ENCODE measurements at regions not wholly inside any gene's neighbourhood (a gene's known extent, or its start where the extent isn't known, plus 50 kb on each side); places are given as distances from the start of the nearest gene placed in this dataset.
"Not testable (repeated sequence)": the region's sequence is repeated elsewhere in the genome, so short reads cannot be mapped to it uniquely, and the experiment has no call there.

- no peaks in the 10 kb centered on the region for H3K36me3 Mint-ChIP-seq (ENCODE audit: low read depth)
- H3K9me3 Mint-ChIP-seq = peaks cover 4% of the 10 kb centered on the region
- H3K27ac Mint-ChIP-seq = no peak overlapping the region
- Histone ChIP-seq H3K9ac (ENCODE audit: extremely low read depth, low read length, poor library complexity, severe bottlenecking) (no peak overlapping the region), H3K4me1 (ENCODE audit: control insufficient read depth, insufficient read depth, low read length) (no peaks in the 10 kb centered on the region), H3K36me3 (ENCODE audit: control insufficient read depth, insufficient read depth, low read length) (no peaks in the 10 kb centered on the region), H3K27me3 (ENCODE audit: control insufficient read depth, insufficient read depth, low read length, poor library complexity, severe bottlenecking) (no peaks in the 10 kb centered on the region), H3K9me3 (ENCODE audit: control insufficient read depth, low read length) (peaks cover 7% of the 10 kb centered on the region), H3K4me3 (ENCODE audit: low read length) (no peak overlapping the region), H3K27ac (ENCODE audit: low read depth, low read length) (no peak overlapping the region)
- no peak for DNase-seq
- 81 to 84% methylated on average over 4 of the region's 4 CpGs for WGBS, 2 experiments (ENCODE audit: insufficient coverage in 1 of 2, insufficient read length in 1 of 2)
- H3K4me3 Mint-ChIP-seq = no peak overlapping the region
- H3K4me1 Mint-ChIP-seq = no peaks in the 10 kb centered on the region
- H3K27me3 Mint-ChIP-seq (ENCODE audit: insufficient read depth) = no peaks in the 10 kb centered on the region
- no peak for TF ChIP-seq CTCF (conservative IDR thresholded peaks at IDR 0.05)
Measured at GRCh38 chr2:152260939-152261338, 74.0 kb upstream of the FMNL2 start.

- no peak for DNase-seq
- no peak for TF ChIP-seq CTCF (conservative IDR thresholded peaks at IDR 0.05)
- Mint-ChIP-seq H3K4me1 (no peaks in the 10 kb centered on the region), H3K27ac (no peak overlapping the region), H3K27me3 (ENCODE audit: insufficient read depth) (no peaks in the 10 kb centered on the region), H3K4me3 (no peak overlapping the region), H3K9me3 (peaks cover 16% of the 10 kb centered on the region), H3K36me3 (ENCODE audit: low read depth) (no peaks in the 10 kb centered on the region)
- H3K27ac ChIP-seq (ENCODE audit: low read depth, low read length) = no peak overlapping the region
- H3K4me1 ChIP-seq (ENCODE audit: control insufficient read depth, insufficient read depth, low read length) = no peaks in the 10 kb centered on the region
- no peak overlapping the region for H3K4me3 ChIP-seq (ENCODE audit: low read length)
- H3K9me3 ChIP-seq (ENCODE audit: control insufficient read depth, low read length) = peaks cover 7% of the 10 kb centered on the region
- H3K9ac ChIP-seq (ENCODE audit: extremely low read depth, low read length, poor library complexity, severe bottlenecking) = no peak overlapping the region
- H3K27me3 ChIP-seq (ENCODE audit: control insufficient read depth, insufficient read depth, low read length, poor library complexity, severe bottlenecking) = no peaks in the 10 kb centered on the region
- no peaks in the 10 kb centered on the region for H3K36me3 ChIP-seq (ENCODE audit: control insufficient read depth, insufficient read depth, low read length)
Measured at GRCh38 chr2:152263911-152264310, 71.1 kb upstream of the FMNL2 start.

- not testable (repeated sequence) for H3K36me3 Mint-ChIP-seq (ENCODE audit: low read depth); H3K4me3 Mint-ChIP-seq; H3K36me3 ChIP-seq (ENCODE audit: control insufficient read depth, insufficient read depth, low read length); H3K9ac ChIP-seq (ENCODE audit: extremely low read depth, low read length, poor library complexity, severe bottlenecking); H3K27ac Mint-ChIP-seq; DNase-seq; H3K4me1 Mint-ChIP-seq; H3K27ac ChIP-seq (ENCODE audit: low read depth, low read length); H3K27me3 ChIP-seq (ENCODE audit: control insufficient read depth, insufficient read depth, low read length, poor library complexity, severe bottlenecking); H3K27me3 Mint-ChIP-seq (ENCODE audit: insufficient read depth); H3K4me1 ChIP-seq (ENCODE audit: control insufficient read depth, insufficient read depth, low read length)
- WGBS, 2 experiments (ENCODE audit: insufficient coverage in 1 of 2, insufficient read length in 1 of 2) = 88% methylated on average over 2 of the region's 2 CpGs; no CpG with 5 or more reads in 1 of the 2 experiments
- H3K9me3 Mint-ChIP-seq = peaks cover 82% of the 10 kb centered on the region
- Histone ChIP-seq H3K9me3 (ENCODE audit: control insufficient read depth, low read length) (peaks cover 76% of the 10 kb centered on the region), H3K4me3 (ENCODE audit: low read length) (peak overlapping the region; percentile 29)
Measured at GRCh38 chr2:152273732-152274260, 61.2 kb upstream of the FMNL2 start.

GRCh38 chr2:152277896-152278295 is 57.1 kb upstream of the FMNL2 start:
- H3K27ac ChIP-seq (ENCODE audit: low read depth, low read length); H3K9ac ChIP-seq (ENCODE audit: extremely low read depth, low read length, poor library complexity, severe bottlenecking); DNase-seq; H3K4me3 Mint-ChIP-seq; H3K27me3 Mint-ChIP-seq (ENCODE audit: insufficient read depth); H3K27me3 ChIP-seq (ENCODE audit: control insufficient read depth, insufficient read depth, low read length, poor library complexity, severe bottlenecking); H3K4me1 Mint-ChIP-seq; H3K36me3 ChIP-seq (ENCODE audit: control insufficient read depth, insufficient read depth, low read length); H3K36me3 Mint-ChIP-seq (ENCODE audit: low read depth); H3K27ac Mint-ChIP-seq; H3K4me1 ChIP-seq (ENCODE audit: control insufficient read depth, insufficient read depth, low read length): not testable (repeated sequence)
- peaks cover 66% of the 10 kb centered on the region for H3K9me3 Mint-ChIP-seq
- 86 to 95% methylated on average over 4 to 6 of the region's 6 CpGs for WGBS, 2 experiments (ENCODE audit: insufficient coverage in 1 of 2, insufficient read length in 1 of 2)
- H3K4me3 ChIP-seq (ENCODE audit: low read length) = peak overlapping the region; percentile 41
- peaks cover 71% of the 10 kb centered on the region for H3K9me3 ChIP-seq (ENCODE audit: control insufficient read depth, low read length)

All from endodermal cell (in vitro differentiated cells).